ENCODE measurements at regions not wholly inside any gene's neighbourhood (a gene's known extent, or its start where the extent isn't known, plus 50 kb on each side); places are given as distances from the start of the nearest gene placed in this dataset.

- no peak for TF ChIP-seq POLR2AphosphoS5 (IDR thresholded peaks at IDR 0.05; ENCODE audit: low read depth, low read length)
- TF ChIP-seq EZH2phosphoT487 (IDR thresholded peaks at IDR 0.05; ENCODE audit: borderline replicate concordance) = no peak
- no peak for TF ChIP-seq CTCF (IDR thresholded peaks at IDR 0.05 in 2 of 3, conservative IDR thresholded peaks at IDR 0.05 in 1 of 3; ENCODE audit: borderline replicate concordance in 1 of 3, insufficient read depth in 1 of 3, low read depth in 2 of 3, low read length in 2 of 3)
- no peak for TF ChIP-seq RAD21 (IDR thresholded peaks at IDR 0.05; ENCODE audit: low read depth)
- no peak for TF ChIP-seq FOSL1 (IDR thresholded peaks at IDR 0.05; ENCODE audit: low read depth)
- TF ChIP-seq ELF1 (IDR thresholded peaks at IDR 0.05; ENCODE audit: borderline replicate concordance, low read depth) = no peak
- TF ChIP-seq MAX (IDR thresholded peaks at IDR 0.05) = no peak
- no peak for TF ChIP-seq REST (IDR thresholded peaks at IDR 0.05; ENCODE audit: low read depth)
- no peak for TF ChIP-seq EZH2 (IDR thresholded peaks at IDR 0.05)
- TF ChIP-seq POLR2A (IDR thresholded peaks at IDR 0.05; ENCODE audit: borderline replicate concordance, extremely low read depth, insufficient read depth, insufficient read length) = no peak
- no peak for TF ChIP-seq YY1 (IDR thresholded peaks at IDR 0.05; ENCODE audit: extremely low read depth, insufficient replicate concordance, low read depth, low read length)
Observed at GRCh38 chr4:151541389-151542071, 132.6 kb downstream of the FHIP1A start.
